MCF 10A (cell line): ENCODE measurements at regions not wholly inside any gene's neighbourhood (a gene's known extent, or its start where the extent isn't known, plus 50 kb on each side); places are given as distances from the start of the nearest gene placed in this dataset.
A peak's percentile ranks its signal among the peaks of the same experiment; 100 is the strongest.
"Not testable (repeated sequence)": the region's sequence is repeated elsewhere in the genome, so short reads cannot be mapped to it uniquely, and the experiment has no call there.

Experiments used
- BruUV-seq: library from RNA; stranded (reverse); fragments of 400-500 nt; replicated peaks from 2 replicates; lab custom pipeline; 2021; lab: Mats Ljungman, UMichigan
- CTCF ChIA-PET: fragments of 300-600 bp; sonication (Branson Sonifier 250); formaldehyde crosslinking; extraction: SDS; loops from one replicate; lab custom pipeline; 2021; ENCODE audit warnings: antibody characterized with exemption, inconsistent platforms; lab: Yijun Ruan, JAX
- POLR2A ChIA-PET: fragments of 300-600, 350-650 bp; sonication (Branson Sonifier 250); formaldehyde crosslinking; extraction: SDS; loops from one replicate; lab custom pipeline; 2020; ENCODE audit warnings: antibody characterized with exemption, inconsistent platforms; lab: Yijun Ruan, JAX
- DNase-seq: peaks from one replicate; pipeline ENCODE4 v3.0.0-alpha.2; 2018; ENCODE audit not compliant: unreplicated experiment
- H3K27ac Mint-ChIP-seq: one replicate; pipeline ENCODE4 v1.8.0; 2022; ENCODE audit warnings: mild to moderate bottlenecking, low read depth, mixed read lengths; ENCODE audit not compliant: unreplicated experiment
- H3K27me3 Mint-ChIP-seq: one replicate; pipeline ENCODE4 v1.8.0; 2022; ENCODE audit warnings: mixed read lengths; ENCODE audit not compliant: insufficient read depth, unreplicated experiment
- H3K36me3 Mint-ChIP-seq: one replicate; pipeline ENCODE4 v1.8.0; 2022; ENCODE audit warnings: mild to moderate bottlenecking, moderate library complexity, mixed read lengths; ENCODE audit not compliant: insufficient read depth, unreplicated experiment
- H3K4me1 Mint-ChIP-seq: one replicate; pipeline ENCODE4 v1.8.0; 2022; ENCODE audit warnings: mixed read lengths; ENCODE audit not compliant: insufficient read depth, unreplicated experiment
- H3K4me3 Mint-ChIP-seq: one replicate; pipeline ENCODE4 v1.8.0; 2022; ENCODE audit warnings: mild to moderate bottlenecking, moderate library complexity, mixed read lengths; ENCODE audit not compliant: unreplicated experiment
- H3K9me3 Mint-ChIP-seq: one replicate; pipeline ENCODE4 v1.8.0; 2022; ENCODE audit warnings: mixed read lengths; ENCODE audit not compliant: unreplicated experiment
- CTCF ChIP-seq: fragments of 200-600 bp; IDR thresholded peaks from one replicate; pipeline ENCODE4 v1.8.0; 2022; ENCODE audit warnings: antibody characterized with exemption, mild to moderate bottlenecking; ENCODE audit not compliant: unreplicated experiment
- intact Hi-C: fragments of 100-400 bp; cut with micrococcal nuclease; formaldehyde crosslinking; loops from 2 replicates; pipeline ENCODE4 v1.14.1; 2022

GRCh38 chr7:113013761-113014449 is 72.7 kb downstream of the GPR85 start:
- Mint-ChIP-seq H3K36me3 (no peaks in the 10 kb centered on the region), H3K4me1 (peaks cover 15% of the 10 kb centered on the region), H3K9me3 (peaks cover 7% of the 10 kb centered on the region), H3K27me3 (no peaks in the 10 kb centered on the region), H3K27ac (peak overlapping the region; percentile 70), H3K4me3 (no peak overlapping the region)
- intact Hi-C loops: loop anchor here (2.0 kb wide), 1 partner anchor 685 kb away; no protein-coding TSS in a partner anchor
- no TSS peak for BruUV-seq
- TF ChIP-seq CTCF: no peak
- DNase-seq: peak; percentile 39
- CTCF ChIA-PET: interaction anchor here (0.5 to 3.8 kb wide), 21 partner anchors 8 to 910 kb away, joined by 3 to 22 read pairs (median 3); no protein-coding TSS in a partner anchor
- POLR2A ChIA-PET: interaction anchor here (0.7 to 1.9 kb wide), 4 partner anchors 28 to 714 kb away, joined by 3 to 8 read pairs (median 4); partner anchors contain the start of gene GPR85

- BruUV-seq, intact Hi-C loops, H3K4me3 Mint-ChIP-seq, H3K9me3 Mint-ChIP-seq, DNase-seq, H3K36me3 Mint-ChIP-seq, H3K27me3 Mint-ChIP-seq: not testable (repeated sequence)
- ChIA-PET CTCF (interaction anchor here (0.6 to 3.8 kb wide), 14 partner anchors 14 to 698 kb away, joined by 3 to 22 read pairs (median 6); no protein-coding TSS in a partner anchor), POLR2A (interaction anchor here (0.8 to 1.9 kb wide), 3 partner anchors 27 to 715 kb away, joined by 3 to 8 read pairs (median 4); partner anchors contain the start of gene GPR85)
- Mint-ChIP-seq H3K27ac (peak overlapping the region; percentile 70), H3K4me1 (peaks cover 15% of the 10 kb centered on the region)
Measured at GRCh38 chr7:113012862-113013261, 73.8 kb downstream of the GPR85 start.

- Mint-ChIP-seq H3K4me1 (peaks cover 15% of the 10 kb centered on the region), H3K36me3 (no peaks in the 10 kb centered on the region), H3K9me3 (peaks cover 7% of the 10 kb centered on the region), H3K27me3 (no peaks in the 10 kb centered on the region), H3K27ac (no peak overlapping the region), H3K4me3 (no peak overlapping the region)
- no peak for TF ChIP-seq CTCF
- intact Hi-C loops: no loop called here
- no peak for DNase-seq
- BruUV-seq: no TSS peak
- POLR2A ChIA-PET: no interaction called here
- CTCF ChIA-PET: interaction anchor here (0.7 to 1.5 kb wide), 2 partner anchors 12 to 405 kb away, joined by 3 to 4 read pairs; no protein-coding TSS in a partner anchor
Measured at GRCh38 chr7:113010377-113010776, 76.2 kb downstream of the GPR85 start.

- Mint-ChIP-seq H3K27me3 (no peaks in the 10 kb centered on the region), H3K27ac (no peak overlapping the region), H3K4me3 (no peak overlapping the region), H3K36me3 (no peaks in the 10 kb centered on the region), H3K9me3 (peaks cover 7% of the 10 kb centered on the region), H3K4me1 (peaks cover 7% of the 10 kb centered on the region)
- ChIA-PET POLR2A (no interaction called here), CTCF (interaction anchor here (0.6 to 1.2 kb wide), 3 partner anchors 105 to 877 kb away, joined by 3 to 4 read pairs (median 4); no protein-coding TSS in a partner anchor)
- DNase-seq: no peak
- intact Hi-C loops: no loop called here
- no peak for TF ChIP-seq CTCF
- BruUV-seq: no TSS peak
Measured at GRCh38 chr7:113008755-113009154, 77.9 kb downstream of the GPR85 start.
